CD4-positive, alpha-beta T cell (primary cell): ENCODE measurements at regions not wholly inside any gene's neighbourhood (a gene's known extent, or its start where the extent isn't known, plus 50 kb on each side); places are given as distances from the start of the nearest gene placed in this dataset.

ENCODE experiments used
- ATAC-seq: fragments of 200-7000 bp; cut with Tn5 transposase; one replicate; pipeline ENCODE4 v1.10.0; 2022; ENCODE audit warnings: mild to moderate bottlenecking; ENCODE audit not compliant: poor library complexity
- CTCF ChIA-PET: fragments of 350-600 bp; sonication (Branson Sonifier 250); formaldehyde crosslinking; loops from one replicate; lab custom pipeline; 2021; ENCODE audit warnings: antibody characterized with exemption, inconsistent platforms; lab: Charles Lee
- POLR2A ChIA-PET: fragments of 350-600 bp; sonication (Branson Sonifier 250); formaldehyde crosslinking; loops from one replicate; lab custom pipeline; 2021; ENCODE audit warnings: antibody characterized with exemption, inconsistent platforms; lab: Charles Lee
- DNase-seq, 14 experiments: peaks; one replicate each; pipeline ENCODE4 v3.0.0-alpha.2; 2013 to 2020; ENCODE audit warnings: mixed read lengths in 2 of 14
- H3K27ac ChIP-seq, 2 donors: one replicate each; pipeline versions ENCODE4 v1.5.1 to v1.7.0; 2013; ENCODE audit warnings: low read length in 2 of 2, low read depth in 1 of 2, mild to moderate bottlenecking in 1 of 2
- H3K27me3 ChIP-seq, 2 experiments: 1 replicate in 1 of 2; 2 replicates in 1 of 2; pipeline versions ENCODE4 v1.6.1 to v1.7.0; 2013; ENCODE audit warnings: low read length in 2 of 2, control low read depth in 1 of 2, mild to moderate bottlenecking in 1 of 2, moderate library complexity in 1 of 2; ENCODE audit not compliant: insufficient read depth in 2 of 2, control insufficient read depth in 1 of 2
- H3K36me3 ChIP-seq: one replicate; pipeline ENCODE4 v1.6.1; 2013; ENCODE audit warnings: low read length, control low read depth; ENCODE audit not compliant: insufficient read depth
- H3K4me1 ChIP-seq: one replicate; pipeline ENCODE4 v1.6.1; 2013; ENCODE audit warnings: low read length, control low read depth; ENCODE audit not compliant: insufficient read depth
- H3K4me3 ChIP-seq: one replicate; pipeline ENCODE4 v1.5.1; 2013; ENCODE audit warnings: mild to moderate bottlenecking, low read length, moderate library complexity
- H3K9me3 ChIP-seq, 2 experiments: 1 replicate in 1 of 2; 2 replicates in 1 of 2; pipeline versions ENCODE4 v1.6.1 to v1.7.0; 2013; ENCODE audit warnings: low read length in 2 of 2, mild to moderate bottlenecking in 2 of 2, control low read depth in 1 of 2, moderate library complexity in 1 of 2; ENCODE audit not compliant: control insufficient read depth in 1 of 2, insufficient read depth in 1 of 2
- H3K27ac Mint-ChIP-seq: one replicate; pipeline ENCODE4 v1.8.0; 2020; ENCODE audit warnings: mixed read lengths
- H3K27me3 Mint-ChIP-seq: one replicate; pipeline ENCODE4 v1.8.0; 2021; ENCODE audit warnings: mixed read lengths
- H3K36me3 Mint-ChIP-seq: one replicate; pipeline ENCODE4 v1.8.0; 2021; ENCODE audit warnings: low read depth, mixed read lengths
- H3K4me1 Mint-ChIP-seq: one replicate; pipeline ENCODE4 v1.8.0; 2021; ENCODE audit warnings: low read depth, mixed read lengths
- H3K4me3 Mint-ChIP-seq: one replicate; pipeline ENCODE4 v1.8.0; 2020; ENCODE audit warnings: mild to moderate bottlenecking, mixed read lengths
- H3K9me3 Mint-ChIP-seq: one replicate; pipeline ENCODE4 v1.8.0; 2020; ENCODE audit warnings: mixed read lengths
- CTCF ChIP-seq: fragments of 200-600 bp; IDR thresholded peaks from one replicate; pipeline ENCODE4 v1.8.0; 2022; ENCODE audit warnings: antibody characterized with exemption, mild to moderate bottlenecking
- intact Hi-C, 2 experiments: fragments of 100-400 bp; cut with DNase I in 1 of 2; cut with micrococcal nuclease in 1 of 2; formaldehyde crosslinking; loops; one replicate each; pipeline versions ENCODE4 v1.15.1 to v1.9.0; 2023 to 2025; cut with DNase I, micrococcal nuclease

- POLR2A ChIA-PET, result no interaction called here
- Histone ChIP-seq H3K9me3 (peaks cover 0 to 8% of the 10 kb centered on the region in 2 experiments), H3K27ac (no peak overlapping the region), H3K27me3 (peaks cover 0 to 8% of the 10 kb centered on the region in 2 experiments), H3K4me1 (no peaks in the 10 kb centered on the region), H3K4me3 (no peak overlapping the region), H3K36me3 (no peaks in the 10 kb centered on the region)
- CTCF ChIA-PET, result no interaction called here
- Mint-ChIP-seq H3K4me1 (no peaks in the 10 kb centered on the region), H3K27me3 (peaks cover 50% of the 10 kb centered on the region), H3K9me3 (no peaks in the 10 kb centered on the region), H3K36me3 (no peaks in the 10 kb centered on the region), H3K27ac (no peak overlapping the region), H3K4me3 (no peak overlapping the region)
- no peak for DNase-seq
- no peak for ATAC-seq
- intact Hi-C loops, result no loop called here
- no peak for TF ChIP-seq CTCF
Observed at GRCh38 chr22:49377306-49377705, 450.4 kb downstream of the BRD1 start.

- Histone ChIP-seq H3K27me3 (peaks cover 0 to 8% of the 10 kb centered on the region in 2 experiments), H3K36me3 (no peaks in the 10 kb centered on the region), H3K4me1 (no peaks in the 10 kb centered on the region), H3K4me3 (no peak overlapping the region), H3K9me3 (peaks cover 0 to 3% of the 10 kb centered on the region in 2 experiments), H3K27ac (no peak overlapping the region)
- no peak for DNase-seq
- intact Hi-C loops, result no loop called here
- Mint-ChIP-seq H3K27me3 (peaks cover 25% of the 10 kb centered on the region), H3K36me3 (no peaks in the 10 kb centered on the region), H3K9me3 (no peaks in the 10 kb centered on the region), H3K4me3 (no peak overlapping the region), H3K27ac (no peak overlapping the region), H3K4me1 (no peaks in the 10 kb centered on the region)
- TF ChIP-seq CTCF, result no peak
- POLR2A ChIA-PET, result no interaction called here
- CTCF ChIA-PET, result no interaction called here
- ATAC-seq, result no peak
Observed at GRCh38 chr22:49373801-49374226, 453.9 kb downstream of the BRD1 start.

- no peak overlapping the region for H3K4me3 ChIP-seq
- H3K27ac ChIP-seq, result no peak overlapping the region
- H3K27me3 ChIP-seq, result peaks cover 0 to 8% of the 10 kb centered on the region in 2 experiments
- no peak for ATAC-seq
- Mint-ChIP-seq H3K4me3 (no peak overlapping the region), H3K27ac (no peak overlapping the region), H3K36me3 (no peaks in the 10 kb centered on the region), H3K27me3 (peaks cover 19% of the 10 kb centered on the region), H3K9me3 (no peaks in the 10 kb centered on the region), H3K4me1 (no peaks in the 10 kb centered on the region)
- POLR2A ChIA-PET, result no interaction called here
- DNase-seq, result no peak
- no peaks in the 10 kb centered on the region for H3K4me1 ChIP-seq
- intact Hi-C loops, result no loop called here
- no peaks in the 10 kb centered on the region for H3K36me3 ChIP-seq
- TF ChIP-seq CTCF, result no peak
- H3K9me3 ChIP-seq, result peaks cover 0 to 3% of the 10 kb centered on the region in 2 experiments
- CTCF ChIA-PET, result no interaction called here
Observed at GRCh38 chr22:49373289-49373666, 454.4 kb downstream of the BRD1 start.
